ENCODE measurements at regions not wholly inside any gene's neighbourhood (a gene's known extent, or its start where the extent isn't known, plus 50 kb on each side); places are given as distances from the start of the nearest gene placed in this dataset.
"Not testable (repeated sequence)": the region's sequence is repeated elsewhere in the genome, so short reads cannot be mapped to it uniquely, and the experiment has no call there.

- ATAC-seq (no peak), DNase-seq (no peak)
- Mint-ChIP-seq H3K27ac (no peak overlapping the region), H3K4me3 (no peak overlapping the region), H3K4me1 (peaks cover 6% of the 10 kb centered on the region), H3K36me3 (ENCODE audit: low read depth) (no peaks in the 10 kb centered on the region), H3K9me3 (ENCODE audit: low read depth) (no peaks in the 10 kb centered on the region), H3K27me3 (no peaks in the 10 kb centered on the region)
- CTCF ChIA-PET = interaction anchor here (0.9 kb wide), 1 partner anchor 10 kb away, joined by 3 read pairs; no protein-coding TSS in a partner anchor
- POLR2A ChIA-PET = no interaction called here
- intact Hi-C loops (cut with DNase I, micrococcal nuclease) = no loop called here
These were observed 234.9 kb downstream of the KTN1 start for GRCh38 chr14:55814873-55815272.

GRCh38 chr14:55816225-55816624, 236.2 kb downstream of the KTN1 start:
- Mint-ChIP-seq H3K36me3 (ENCODE audit: low read depth) (no peaks in the 10 kb centered on the region), H3K27ac (no peak overlapping the region), H3K9me3 (ENCODE audit: low read depth) (no peaks in the 10 kb centered on the region), H3K27me3 (no peaks in the 10 kb centered on the region), H3K4me1 (peaks cover 6% of the 10 kb centered on the region), H3K4me3 (no peak overlapping the region)
- DNase-seq = no peak
- ATAC-seq = peak; percentile 30
- ChIA-PET POLR2A (no interaction called here), CTCF (no interaction called here)
- intact Hi-C loops (cut with DNase I, micrococcal nuclease) = no loop called here

GRCh38 chr14:55819610-55820304, 239.8 kb downstream of the KTN1 start:
- no peak overlapping the region for H3K27ac Mint-ChIP-seq

GRCh38 chr14:55822906-55823305, 242.9 kb downstream of the KTN1 start:
- intact Hi-C loops (cut with DNase I, micrococcal nuclease) = no loop called here
- no peak overlapping the region for H3K27ac Mint-ChIP-seq
- CTCF ChIA-PET = interaction anchor here (0.6 kb wide), 1 partner anchor 91 kb away, joined by 3 read pairs; no protein-coding TSS in a partner anchor
- H3K4me3 Mint-ChIP-seq = no peak overlapping the region
- no peaks in the 10 kb centered on the region for H3K4me1 Mint-ChIP-seq
- DNase-seq = no peak
- ATAC-seq = no peak
- no peaks in the 10 kb centered on the region for H3K36me3 Mint-ChIP-seq (ENCODE audit: low read depth)
- POLR2A ChIA-PET = no interaction called here
- peaks cover 13% of the 10 kb centered on the region for H3K27me3 Mint-ChIP-seq
- no peaks in the 10 kb centered on the region for H3K9me3 Mint-ChIP-seq (ENCODE audit: low read depth)

More at GRCh38 chr14:55819610-55820304, 239.8 kb downstream of the KTN1 start:
- intact Hi-C loops (cut with DNase I, micrococcal nuclease) = no loop called here
- Mint-ChIP-seq H3K4me3 (no peak overlapping the region), H3K4me1 (peaks cover 1% of the 10 kb centered on the region), H3K9me3 (ENCODE audit: low read depth) (no peaks in the 10 kb centered on the region), H3K27me3 (peaks cover 9% of the 10 kb centered on the region), H3K36me3 (ENCODE audit: low read depth) (no peaks in the 10 kb centered on the region)
- CTCF ChIA-PET = interaction anchor here (0.7 kb wide), 1 partner anchor 178 kb away, joined by 3 read pairs; no protein-coding TSS in a partner anchor
- ATAC-seq (no peak), DNase-seq (no peak)
- POLR2A ChIA-PET = no interaction called here

- no peaks in the 10 kb centered on the region for H3K4me1 Mint-ChIP-seq
- intact Hi-C loops (cut with DNase I, micrococcal nuclease) = no loop called here
- ATAC-seq (no peak), DNase-seq (no peak)
- ChIA-PET CTCF (interaction anchor here (1.2 kb wide), 1 partner anchor 8 kb away, joined by 4 read pairs; no protein-coding TSS in a partner anchor), POLR2A (no interaction called here)
- no peaks in the 10 kb centered on the region for H3K9me3 Mint-ChIP-seq (ENCODE audit: low read depth)
- no peak overlapping the region for H3K27ac Mint-ChIP-seq
- H3K36me3 Mint-ChIP-seq (ENCODE audit: low read depth) = no peaks in the 10 kb centered on the region
- peaks cover 2% of the 10 kb centered on the region for H3K27me3 Mint-ChIP-seq
- H3K4me3 Mint-ChIP-seq = no peak overlapping the region
These were observed 252.3 kb downstream of the KTN1 start for GRCh38 chr14:55832122-55832911.

- no peaks in the 10 kb centered on the region for H3K36me3 Mint-ChIP-seq (ENCODE audit: low read depth)
- no peaks in the 10 kb centered on the region for H3K9me3 Mint-ChIP-seq (ENCODE audit: low read depth)
- DNase-seq = no peak
- H3K27me3 Mint-ChIP-seq = peaks cover 2% of the 10 kb centered on the region
- intact Hi-C loops (cut with DNase I, micrococcal nuclease) = no loop called here
- H3K4me3 Mint-ChIP-seq = no peak overlapping the region
- ATAC-seq = no peak
- no peak overlapping the region for H3K27ac Mint-ChIP-seq
- CTCF ChIA-PET = no interaction called here
- H3K4me1 Mint-ChIP-seq = no peaks in the 10 kb centered on the region
- POLR2A ChIA-PET = no interaction called here
These were observed 253.0 kb downstream of the KTN1 start for GRCh38 chr14:55832974-55833373.

- intact Hi-C loops (cut with DNase I, micrococcal nuclease) = no loop called here
- ATAC-seq (no peak), DNase-seq (no peak)
- Mint-ChIP-seq H3K4me1 (no peaks in the 10 kb centered on the region), H3K27me3 (peaks cover 2% of the 10 kb centered on the region), H3K4me3 (no peak overlapping the region), H3K27ac (no peak overlapping the region), H3K36me3 (ENCODE audit: low read depth) (no peaks in the 10 kb centered on the region), H3K9me3 (ENCODE audit: low read depth) (no peaks in the 10 kb centered on the region)
- POLR2A ChIA-PET = no interaction called here
- CTCF ChIA-PET = no interaction called here
These were observed 254.4 kb downstream of the KTN1 start for GRCh38 chr14:55834390-55834789.

- POLR2A ChIA-PET = no interaction called here
These were observed 256.0 kb downstream of the KTN1 start for GRCh38 chr14:55835985-55836384.

GRCh38 chr14:55837467-55837866, 257.5 kb downstream of the KTN1 start:
- Mint-ChIP-seq H3K4me3 (no peak overlapping the region), H3K36me3 (ENCODE audit: low read depth) (no peaks in the 10 kb centered on the region), H3K27me3 (peaks cover 2% of the 10 kb centered on the region), H3K27ac (no peak overlapping the region), H3K4me1 (no peaks in the 10 kb centered on the region), H3K9me3 (ENCODE audit: low read depth) (no peaks in the 10 kb centered on the region)
- POLR2A ChIA-PET = no interaction called here
- intact Hi-C loops (cut with DNase I, micrococcal nuclease) = no loop called here
- no peak for ATAC-seq
- no peak for DNase-seq
- CTCF ChIA-PET = interaction anchor here (0.6 kb wide), 1 partner anchor 519 kb away, joined by 3 read pairs; no protein-coding TSS in a partner anchor

More at GRCh38 chr14:55835985-55836384, 256.0 kb downstream of the KTN1 start:
- no peak for DNase-seq
- Mint-ChIP-seq H3K27me3 (peaks cover 2% of the 10 kb centered on the region), H3K27ac (no peak overlapping the region), H3K9me3 (ENCODE audit: low read depth) (no peaks in the 10 kb centered on the region), H3K4me1 (no peaks in the 10 kb centered on the region), H3K4me3 (no peak overlapping the region), H3K36me3 (ENCODE audit: low read depth) (no peaks in the 10 kb centered on the region)
- CTCF ChIA-PET = no interaction called here
- intact Hi-C loops (cut with DNase I, micrococcal nuclease) = no loop called here
- ATAC-seq = no peak

- intact Hi-C loops (cut with DNase I, micrococcal nuclease) = no loop called here
- Mint-ChIP-seq H3K36me3 (ENCODE audit: low read depth) (no peaks in the 10 kb centered on the region), H3K4me1 (no peaks in the 10 kb centered on the region), H3K27ac (no peak overlapping the region), H3K27me3 (peaks cover 2% of the 10 kb centered on the region), H3K4me3 (no peak overlapping the region), H3K9me3 (ENCODE audit: low read depth) (no peaks in the 10 kb centered on the region)
- ChIA-PET CTCF (interaction anchor here (0.7 kb wide), 1 partner anchor 487 kb away, joined by 3 read pairs; no protein-coding TSS in a partner anchor), POLR2A (no interaction called here)
- ATAC-seq (no peak), DNase-seq (no peak)
These were observed 258.6 kb downstream of the KTN1 start for GRCh38 chr14:55838529-55839052.

GRCh38 chr14:55839301-55839947, 259.4 kb downstream of the KTN1 start:
- CTCF ChIA-PET; H3K4me3 Mint-ChIP-seq; ATAC-seq; H3K4me1 Mint-ChIP-seq; H3K27ac Mint-ChIP-seq; H3K27me3 Mint-ChIP-seq; H3K36me3 Mint-ChIP-seq (ENCODE audit: low read depth); intact Hi-C loops (cut with DNase I, micrococcal nuclease); DNase-seq; H3K9me3 Mint-ChIP-seq (ENCODE audit: low read depth): not testable (repeated sequence)
- POLR2A ChIA-PET = interaction anchor here (0.6 kb wide), 1 partner anchor 374 kb away, joined by 4 read pairs; no protein-coding TSS in a partner anchor
